Lower leg skin (tissue), 4 donors: ENCODE measurements at regions not wholly inside any gene's neighbourhood (a gene's known extent, or its start where the extent isn't known, plus 50 kb on each side); places are given as distances from the start of the nearest gene placed in this dataset.
"Not testable (repeated sequence)": the region's sequence is repeated elsewhere in the genome, so short reads cannot be mapped to it uniquely, and the experiment has no call there.

Experiments
- DNase-seq, 2 donors: peaks; one replicate each; pipeline ENCODE4 v3.0.0-alpha.2; 2019; ENCODE audit warnings: low spot score in 2 of 2
- H3K4me3 ChIP-seq: fragments of 200-600 bp; sonication (generic); 2 replicates; pipeline ENCODE4 v1.5.1; 2017; ENCODE audit warnings: mild to moderate bottlenecking, low read depth; ENCODE audit not compliant: poor library complexity, severe bottlenecking
- POLR2A ChIP-seq, 2 donors: fragments of 450-650 bp; IDR thresholded peaks; one replicate each; pipeline ENCODE4 v1.6.1; 2016 to 2017; ENCODE audit warnings: antibody characterized with exemption in 2 of 2, mild to moderate bottlenecking in 1 of 2, moderate library complexity in 1 of 2
- WGBS, 2 donors: methylation state at CpG; one replicate each; pipeline ENCODE4 v1.1.5; 2018; 5-methylcytosine and 5-hydroxymethylcytosine counted together
- intact Hi-C: fragments of 100-400 bp; cut with DNase I; formaldehyde crosslinking; loops from one replicate; pipeline ENCODE4 v1.15.0; 2023; ENCODE audit warnings: low total_unique reads
- TF ChIP-seq, protein P1 (sequence below), 3 donors: fragments of 450-650 bp; IDR thresholded peaks; one replicate each; pipeline ENCODE4 v1.5.1; 2016; ENCODE audit warnings: antibody characterized with exemption in 3 of 3, mild to moderate bottlenecking in 3 of 3, moderate library complexity in 2 of 3

DNA sequence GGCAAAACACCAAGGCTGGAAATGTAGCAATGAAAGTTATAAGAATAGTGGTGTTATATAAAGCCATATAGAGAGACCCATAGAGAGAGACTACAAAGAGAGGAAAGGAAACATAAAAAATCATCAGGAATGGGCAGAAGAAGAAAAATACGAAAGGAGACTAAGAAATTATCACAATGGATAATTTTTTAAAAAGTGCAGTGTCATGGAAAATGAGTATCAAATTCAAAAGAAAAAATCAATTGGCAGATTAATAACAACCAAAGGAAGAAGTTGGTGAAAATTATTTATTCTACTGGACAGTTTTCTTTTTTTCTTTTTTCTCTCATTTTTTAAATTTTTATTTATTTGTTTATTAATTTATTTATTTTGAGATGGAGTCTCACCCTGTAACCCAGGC lies 1488.4 kb upstream of the WWC1 start:
- no peak for DNase-seq
- TF ChIP-seq POLR2A (IDR thresholded peaks at IDR 0.05): no peak
- TF ChIP-seq, protein P1, sequence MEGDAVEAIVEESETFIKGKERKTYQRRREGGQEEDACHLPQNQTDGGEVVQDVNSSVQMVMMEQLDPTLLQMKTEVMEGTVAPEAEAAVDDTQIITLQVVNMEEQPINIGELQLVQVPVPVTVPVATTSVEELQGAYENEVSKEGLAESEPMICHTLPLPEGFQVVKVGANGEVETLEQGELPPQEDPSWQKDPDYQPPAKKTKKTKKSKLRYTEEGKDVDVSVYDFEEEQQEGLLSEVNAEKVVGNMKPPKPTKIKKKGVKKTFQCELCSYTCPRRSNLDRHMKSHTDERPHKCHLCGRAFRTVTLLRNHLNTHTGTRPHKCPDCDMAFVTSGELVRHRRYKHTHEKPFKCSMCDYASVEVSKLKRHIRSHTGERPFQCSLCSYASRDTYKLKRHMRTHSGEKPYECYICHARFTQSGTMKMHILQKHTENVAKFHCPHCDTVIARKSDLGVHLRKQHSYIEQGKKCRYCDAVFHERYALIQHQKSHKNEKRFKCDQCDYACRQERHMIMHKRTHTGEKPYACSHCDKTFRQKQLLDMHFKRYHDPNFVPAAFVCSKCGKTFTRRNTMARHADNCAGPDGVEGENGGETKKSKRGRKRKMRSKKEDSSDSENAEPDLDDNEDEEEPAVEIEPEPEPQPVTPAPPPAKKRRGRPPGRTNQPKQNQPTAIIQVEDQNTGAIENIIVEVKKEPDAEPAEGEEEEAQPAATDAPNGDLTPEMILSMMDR (IDR thresholded peaks at IDR 0.05): no peak
- intact Hi-C loops: no loop called here
- H3K4me3 ChIP-seq: no peak overlapping the region
- WGBS, 2 donors: 58 to 86% methylated on average over 1 of the region's 1 CpG

DNA sequence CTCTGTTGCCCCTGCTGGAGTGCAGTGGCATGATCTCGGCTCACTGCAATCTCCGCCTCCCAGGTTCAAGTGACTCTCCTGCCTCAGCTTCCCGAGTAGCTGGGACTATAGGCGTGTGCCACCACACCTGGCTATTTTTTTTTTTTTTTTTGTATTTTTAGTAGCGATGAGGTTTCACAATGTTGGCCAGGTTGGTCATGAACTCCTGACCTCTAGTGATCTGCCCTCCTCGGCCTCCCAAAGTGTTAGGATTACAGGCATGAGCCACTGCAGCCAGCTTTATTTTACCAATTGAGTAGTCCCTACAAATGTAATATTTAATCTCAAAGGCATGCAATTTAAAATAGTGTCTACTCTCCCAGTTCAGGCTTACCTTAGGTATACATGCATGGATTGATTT lies 1487.2 kb upstream of the WWC1 start:
- intact Hi-C loops, DNase-seq, H3K4me3 ChIP-seq: not testable (repeated sequence)
- 91 to 93% methylated on average over 6 of the region's 6 CpGs for WGBS, 2 donors

DNA sequence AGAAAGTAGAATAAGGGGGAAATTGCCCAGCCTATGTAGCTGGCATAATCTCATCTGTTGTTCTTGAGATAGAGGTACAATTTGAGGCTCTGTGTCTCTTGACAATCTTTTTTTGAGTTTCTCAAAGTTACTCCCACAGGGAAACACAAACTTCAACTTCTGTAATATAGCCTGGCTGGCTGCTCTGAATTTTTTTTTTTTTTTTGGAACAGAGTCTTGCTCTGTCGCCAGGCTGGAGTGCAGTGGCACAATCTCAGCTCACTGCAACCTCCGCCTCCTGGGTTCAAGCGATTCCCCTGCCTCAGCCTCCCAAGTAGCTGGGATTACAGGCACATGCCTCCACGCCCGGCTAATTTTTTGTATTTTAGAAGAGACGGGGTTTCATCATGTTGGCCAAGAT lies 1486.8 kb upstream of the WWC1 start:
- 92 to 93% methylated on average over 6 of the region's 6 CpGs for WGBS, 2 donors
- DNase-seq, H3K4me3 ChIP-seq, intact Hi-C loops: not testable (repeated sequence)

DNA sequence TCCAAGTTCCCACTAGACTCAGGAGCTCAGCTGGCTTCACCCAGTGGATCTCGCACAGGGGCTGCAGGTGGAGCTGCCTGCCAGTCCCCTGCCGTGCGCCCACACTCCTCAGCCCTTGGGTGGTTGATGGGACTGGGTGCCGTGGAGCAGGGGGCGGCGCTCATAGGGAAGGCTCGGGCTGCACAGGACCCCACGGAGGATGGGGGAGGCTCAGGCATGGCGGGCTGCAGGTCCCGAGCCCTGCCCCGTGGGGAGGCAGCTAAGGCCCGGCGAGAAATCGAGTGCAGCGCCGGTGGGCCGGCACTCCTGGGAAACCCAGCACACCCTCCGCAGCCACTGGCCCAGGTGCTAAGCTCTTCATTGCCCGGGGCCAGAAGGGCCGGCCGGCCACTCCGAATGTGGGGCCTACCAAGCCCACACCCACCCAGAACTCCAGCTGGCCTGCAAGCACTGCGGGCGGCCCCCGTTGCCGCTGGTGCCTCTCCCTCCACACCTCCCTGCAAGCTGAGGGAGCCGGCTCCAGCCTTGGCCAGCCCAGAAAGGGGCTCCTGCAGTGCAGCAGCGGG lies 1481.3 kb upstream of the WWC1 start:
- 92 to 94% methylated on average over 14 to 17 of the region's 28 CpGs for whole genome bisulfite sequencing, 2 donors
- intact Hi-C loops, H3K4me3 ChIP-seq, DNase-seq: not testable (repeated sequence)

DNA sequence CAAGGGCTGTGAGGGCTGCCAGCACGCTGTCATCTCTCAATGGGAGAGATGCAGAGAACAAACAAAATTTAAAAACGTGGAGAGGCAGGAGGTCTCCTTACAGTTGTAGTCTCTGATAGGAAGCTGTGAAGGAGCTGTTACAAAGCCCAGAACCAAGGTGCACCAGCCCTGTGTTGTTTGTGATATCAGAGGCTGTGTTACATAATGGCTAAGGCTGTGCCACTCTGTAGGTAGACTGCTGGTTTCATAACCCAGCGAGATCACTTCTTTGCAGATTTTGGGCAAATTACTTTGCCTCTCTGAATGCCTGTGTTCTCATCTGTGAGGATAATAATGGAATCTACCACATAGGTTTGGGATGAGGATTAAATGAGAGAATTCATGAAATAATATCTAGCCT lies 1480.7 kb upstream of the WWC1 start:
- 88 to 93% methylated on average over 3 of the region's 3 CpGs for WGBS, 2 donors
- no peak for DNase-seq
- TF ChIP-seq POLR2A (IDR thresholded peaks at IDR 0.05): no peak
- TF ChIP-seq, protein P1 (IDR thresholded peaks at IDR 0.05): no peak
- H3K4me3 ChIP-seq: no peak overlapping the region
- intact Hi-C loops: no loop called here

DNA sequence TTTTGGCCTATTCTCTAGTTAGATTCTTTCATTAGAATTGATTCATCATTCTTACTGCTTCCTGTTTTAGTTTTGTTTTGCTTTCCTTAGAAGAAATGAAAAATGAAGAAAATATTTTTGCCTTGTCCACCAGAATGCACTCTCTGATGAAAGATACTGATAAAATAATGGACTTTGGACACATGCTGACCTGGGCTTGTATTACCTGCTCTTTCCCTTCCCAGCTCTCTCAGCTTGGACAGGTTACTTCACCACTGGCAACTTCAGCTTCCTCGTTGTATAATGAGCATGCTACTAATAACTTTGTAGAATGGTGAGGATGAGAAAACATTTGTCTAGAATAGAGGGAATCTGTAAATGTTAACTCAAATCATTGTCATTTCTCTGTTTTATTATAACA lies 1468.1 kb upstream of the WWC1 start:
- TF ChIP-seq, protein P1 (IDR thresholded peaks at IDR 0.05): no peak
- no peak for TF ChIP-seq POLR2A (IDR thresholded peaks at IDR 0.05)
- intact Hi-C loops: no loop called here
- WGBS, 2 donors: 83% methylated on average over 1 of the region's 1 CpG
- H3K4me3 ChIP-seq: no peak overlapping the region
- DNase-seq: no peak

DNA sequence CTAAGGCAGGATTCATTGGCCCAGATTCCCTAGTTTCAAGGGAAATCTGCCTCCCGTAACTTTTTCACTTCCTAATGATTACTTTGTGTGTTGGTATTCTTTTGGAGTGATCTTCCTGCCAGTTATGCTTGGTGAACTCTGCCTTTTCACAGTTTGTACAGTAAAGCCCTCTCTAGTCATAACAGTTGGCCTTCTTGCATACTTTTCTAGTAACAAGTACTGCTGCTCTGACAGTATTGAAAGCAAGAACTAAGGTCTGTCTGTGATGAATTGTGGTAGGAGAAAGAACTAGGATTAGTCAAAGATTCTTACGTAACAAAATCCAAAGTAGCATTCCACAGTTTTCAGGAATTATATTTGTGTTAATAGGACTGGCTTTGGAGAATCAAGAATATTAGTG lies 1457.2 kb upstream of the WWC1 start:
- TF ChIP-seq, protein P1 (IDR thresholded peaks at IDR 0.05): no peak
- TF ChIP-seq POLR2A (IDR thresholded peaks at IDR 0.05): no peak
- no peak overlapping the region for H3K4me3 ChIP-seq
- DNase-seq: no peak
- intact Hi-C loops: no loop called here
- 82 to 86% methylated on average over 2 of the region's 2 CpGs for WGBS, 2 donors
